Activated T-cell treated with anti-CD3 and anti-CD28 coated beads, Interleukin-2, amount 50 U/mL, for 4 hours (primary cell): ENCODE measurements at regions not wholly inside any gene's neighbourhood (a gene's known extent, or its start where the extent isn't known, plus 50 kb on each side); places are given as distances from the start of the nearest gene placed in this dataset.

Experiments used
- ATAC-seq, 2 donors: fragments of 200-7000 bp; cut with Tn5 transposase; one replicate each; pipeline ENCODE4 v1.10.0; 2021
- DNase-seq: peaks from one replicate; pipeline ENCODE4 v3.0.0-alpha.2; 2020
- H3K27me3 Mint-ChIP-seq: one replicate; pipeline ENCODE4 v1.8.0; 2021; ENCODE audit warnings: low read depth, mixed read lengths
- H3K36me3 Mint-ChIP-seq: one replicate; pipeline ENCODE4 v1.8.0; 2022; ENCODE audit warnings: mixed read lengths; ENCODE audit not compliant: insufficient read depth
- H3K4me1 Mint-ChIP-seq: one replicate; pipeline ENCODE4 v1.8.0; 2021; ENCODE audit warnings: low read depth, mixed read lengths
- H3K4me3 Mint-ChIP-seq: one replicate; pipeline ENCODE4 v1.8.0; 2021; ENCODE audit warnings: mild to moderate bottlenecking, moderate library complexity, mixed read lengths
- H3K9me3 Mint-ChIP-seq: one replicate; pipeline ENCODE4 v1.8.0; 2021; ENCODE audit warnings: mixed read lengths

DNA sequence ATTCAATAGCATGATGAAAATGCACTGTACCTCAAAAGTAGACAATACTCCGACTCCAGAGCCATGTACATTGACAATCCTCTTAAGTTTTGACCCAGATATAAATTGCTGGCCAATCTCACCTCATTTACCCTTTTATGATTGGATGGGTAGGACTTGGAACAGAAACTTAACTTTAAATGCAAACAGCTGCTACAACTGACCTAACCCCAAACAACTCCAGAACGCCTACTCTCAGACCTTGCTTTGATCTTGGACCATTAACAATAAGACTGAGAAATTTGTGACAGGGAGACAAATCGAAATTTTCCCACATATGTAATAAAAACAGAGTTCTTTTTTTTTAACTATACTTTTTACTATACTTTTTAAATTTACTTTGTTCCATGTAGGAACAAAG is 200.5 kb upstream of the MCHR2 start:
- Mint-ChIP-seq H3K4me3 (no peak overlapping the region), H3K9me3 (peaks cover 3% of the 10 kb centered on the region), H3K36me3 (no peaks in the 10 kb centered on the region), H3K4me1 (no peaks in the 10 kb centered on the region), H3K27me3 (peaks cover 5% of the 10 kb centered on the region)
- DNase-seq, result no peak
- no peak for ATAC-seq

DNA sequence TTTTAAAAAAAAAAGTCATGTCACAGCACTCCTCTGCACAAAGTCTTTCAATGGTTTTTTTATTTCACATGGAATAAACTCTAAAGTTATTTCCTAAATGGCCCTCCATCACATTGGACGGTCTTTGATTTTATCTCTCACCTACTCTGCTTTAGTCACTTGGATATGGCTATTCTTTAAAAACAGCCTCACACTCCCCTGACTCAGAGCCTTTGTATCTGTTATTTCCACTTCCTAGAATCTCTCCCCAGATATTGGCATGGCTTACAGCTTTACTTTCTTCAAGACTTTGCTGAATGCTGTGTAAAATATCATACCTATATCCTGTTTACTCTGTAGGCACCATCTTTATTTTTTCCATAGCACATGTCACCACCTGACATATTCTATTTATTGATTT is 194.7 kb upstream of the MCHR2 start:
- Mint-ChIP-seq H3K27me3 (peaks cover 5% of the 10 kb centered on the region), H3K36me3 (no peaks in the 10 kb centered on the region), H3K4me1 (no peaks in the 10 kb centered on the region), H3K4me3 (no peak overlapping the region), H3K9me3 (no peaks in the 10 kb centered on the region)
- DNase-seq (no peak), ATAC-seq (no peak)

DNA sequence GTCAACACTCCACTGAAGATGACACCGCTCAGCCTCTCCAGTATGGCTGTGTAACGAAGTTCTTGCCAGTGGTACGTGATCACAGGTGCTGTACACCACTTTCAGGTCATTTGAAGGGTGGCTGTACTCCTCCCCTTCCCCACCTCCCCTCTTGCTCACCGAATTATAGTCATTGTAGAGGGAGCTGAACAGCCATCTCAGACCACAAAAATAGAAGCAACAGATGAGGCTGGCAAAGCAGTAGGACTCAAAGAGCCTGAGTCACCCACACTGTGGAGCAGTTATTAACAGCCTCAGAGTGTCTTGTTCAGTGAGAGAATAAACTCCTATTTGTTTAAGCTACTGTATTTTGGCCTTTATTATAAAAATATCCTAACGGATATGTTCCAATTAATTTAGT is 192.5 kb upstream of the MCHR2 start:
- DNase-seq, result no peak
- no peak for ATAC-seq
- no peaks in the 10 kb centered on the region for H3K9me3 Mint-ChIP-seq
- H3K4me1 Mint-ChIP-seq, result no peaks in the 10 kb centered on the region
- peaks cover 3% of the 10 kb centered on the region for H3K27me3 Mint-ChIP-seq
- H3K4me3 Mint-ChIP-seq, result no peak overlapping the region
- no peaks in the 10 kb centered on the region for H3K36me3 Mint-ChIP-seq

DNA sequence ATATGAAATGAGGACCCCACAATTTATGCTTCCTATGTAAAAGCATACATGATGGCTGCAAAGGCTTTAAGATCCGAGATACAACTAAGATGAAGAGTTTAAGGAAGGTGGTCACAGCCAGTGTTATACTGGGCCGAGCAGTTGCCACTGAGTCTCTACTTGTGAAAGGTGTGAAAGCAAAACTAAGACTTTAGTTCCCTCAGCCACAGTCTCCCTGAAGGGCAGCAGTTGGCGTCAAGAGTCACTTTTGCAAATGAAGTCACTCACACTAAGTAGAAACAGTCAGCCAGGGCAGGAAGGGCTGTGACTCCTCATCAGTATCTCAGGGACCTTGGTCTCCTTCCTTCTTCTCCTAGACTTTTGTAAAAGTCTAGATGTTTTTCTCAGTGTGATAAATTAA is 191.6 kb upstream of the MCHR2 start:
- Mint-ChIP-seq H3K4me1 (no peaks in the 10 kb centered on the region), H3K9me3 (no peaks in the 10 kb centered on the region), H3K36me3 (no peaks in the 10 kb centered on the region), H3K27me3 (peaks cover 3% of the 10 kb centered on the region), H3K4me3 (no peak overlapping the region)
- ATAC-seq (no peak), DNase-seq (no peak)

DNA sequence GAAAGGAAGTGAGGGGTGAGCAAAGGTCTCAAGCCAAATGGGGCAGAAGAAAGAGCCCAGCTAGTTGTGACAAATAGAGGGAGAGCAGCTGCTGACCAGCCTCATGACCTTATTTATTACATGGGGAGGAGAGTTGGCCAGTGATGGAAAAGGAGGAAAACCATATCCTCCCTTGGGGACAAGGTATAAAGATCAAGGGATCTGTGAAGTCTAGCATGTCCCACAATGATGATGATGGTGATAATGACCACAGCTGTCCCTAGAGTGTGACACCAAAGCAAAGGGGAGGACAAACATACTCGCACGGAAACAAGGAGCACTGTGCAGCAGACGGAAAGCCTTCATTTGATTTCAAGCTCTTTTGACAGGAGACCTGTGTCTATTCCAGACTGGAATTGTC is 190.4 kb upstream of the MCHR2 start:
- no peak for ATAC-seq
- no peak for DNase-seq
- H3K9me3 Mint-ChIP-seq, result no peaks in the 10 kb centered on the region
- no peak overlapping the region for H3K4me3 Mint-ChIP-seq
- H3K36me3 Mint-ChIP-seq, result no peaks in the 10 kb centered on the region
- H3K4me1 Mint-ChIP-seq, result no peaks in the 10 kb centered on the region
- no peaks in the 10 kb centered on the region for H3K27me3 Mint-ChIP-seq

DNA sequence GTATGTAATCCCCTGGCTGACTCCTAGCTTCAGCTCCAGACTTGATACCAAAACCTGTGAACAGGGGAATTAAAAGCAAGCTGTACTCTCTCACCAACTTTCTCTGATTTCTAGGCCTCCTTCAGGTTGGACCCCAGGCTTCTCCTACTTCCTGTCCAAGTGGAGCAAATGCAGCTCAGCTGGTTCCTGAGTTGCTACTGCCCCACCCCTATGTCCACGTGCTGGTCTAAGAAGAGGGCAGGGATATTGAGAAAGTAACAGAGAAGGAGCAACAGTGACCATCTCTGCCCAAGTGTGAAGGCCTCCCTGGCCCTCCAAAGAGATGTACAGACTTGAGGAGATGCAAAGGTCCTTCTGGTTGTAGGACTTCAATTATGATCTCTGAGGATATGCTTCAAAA is 188.3 kb upstream of the MCHR2 start:
- Mint-ChIP-seq H3K27me3 (peaks cover 4% of the 10 kb centered on the region), H3K4me3 (no peak overlapping the region), H3K9me3 (no peaks in the 10 kb centered on the region), H3K4me1 (no peaks in the 10 kb centered on the region), H3K36me3 (no peaks in the 10 kb centered on the region)
- ATAC-seq (no peak), DNase-seq (no peak)

DNA sequence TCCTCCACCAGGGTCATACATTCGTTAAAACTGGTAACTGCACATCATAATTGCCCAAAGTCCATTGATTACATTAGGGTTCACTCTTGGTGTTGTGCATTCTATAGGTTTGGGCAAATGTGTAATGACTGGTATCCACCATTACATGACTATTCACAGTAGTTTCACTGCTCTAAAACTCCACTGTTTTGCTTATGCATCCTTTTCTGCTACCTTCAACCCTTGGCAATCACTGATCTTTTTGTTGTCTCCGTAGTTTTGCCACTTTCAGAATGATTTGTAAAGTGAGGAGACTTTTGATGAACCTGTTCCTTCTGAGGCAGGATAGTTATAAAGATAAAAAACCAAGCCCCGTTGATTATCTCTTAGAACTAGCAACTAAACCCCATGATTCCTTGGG is 187.3 kb upstream of the MCHR2 start:
- Mint-ChIP-seq H3K36me3 (no peaks in the 10 kb centered on the region), H3K9me3 (no peaks in the 10 kb centered on the region), H3K4me1 (no peaks in the 10 kb centered on the region), H3K27me3 (peaks cover 4% of the 10 kb centered on the region), H3K4me3 (no peak overlapping the region)
- ATAC-seq (no peak), DNase-seq (no peak)

DNA sequence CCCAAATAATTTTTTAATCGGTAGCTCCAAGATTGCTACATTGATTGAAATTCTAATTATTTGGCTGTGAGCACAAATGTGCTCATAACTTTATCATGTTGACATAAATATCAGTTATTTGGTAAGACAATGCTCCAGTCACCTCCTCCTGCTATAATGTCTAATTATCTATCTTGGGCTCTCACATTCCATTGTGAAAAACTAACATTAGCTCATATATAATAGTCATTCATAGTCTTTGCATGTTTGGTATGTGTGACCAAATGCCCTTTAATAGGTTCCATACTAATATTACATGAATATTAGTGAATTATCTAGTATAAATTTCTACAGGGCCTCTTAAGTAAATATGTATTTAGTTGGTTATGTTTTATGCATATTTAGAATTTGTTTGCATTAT is 185.6 kb upstream of the MCHR2 start:
- Mint-ChIP-seq H3K4me1 (no peaks in the 10 kb centered on the region), H3K27me3 (peaks cover 4% of the 10 kb centered on the region), H3K4me3 (no peak overlapping the region), H3K9me3 (no peaks in the 10 kb centered on the region), H3K36me3 (no peaks in the 10 kb centered on the region)
- no peak for ATAC-seq
- DNase-seq, result no peak

DNA sequence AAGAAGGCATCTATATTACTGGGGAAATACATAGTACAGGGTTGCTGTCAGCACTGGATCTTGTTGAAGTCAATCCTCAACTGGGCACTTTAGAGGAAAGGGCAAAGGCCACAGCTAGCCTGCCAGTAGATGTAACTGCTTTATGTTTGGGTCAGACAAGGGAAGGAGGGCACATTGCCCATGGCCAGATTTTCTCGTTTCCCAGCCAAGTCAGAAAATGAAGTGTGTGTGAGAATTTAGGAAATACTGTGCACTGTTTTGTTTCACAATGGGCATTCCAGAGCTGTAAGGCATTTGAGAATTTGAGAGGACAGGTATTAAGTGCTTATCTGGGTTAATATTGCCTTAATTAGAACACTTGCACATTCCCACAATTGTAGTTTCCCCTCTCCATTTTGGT is 183.9 kb upstream of the MCHR2 start:
- ATAC-seq (no peak), DNase-seq (no peak)
- Mint-ChIP-seq H3K4me1 (no peaks in the 10 kb centered on the region), H3K36me3 (no peaks in the 10 kb centered on the region), H3K27me3 (peaks cover 6% of the 10 kb centered on the region), H3K9me3 (no peaks in the 10 kb centered on the region), H3K4me3 (no peak overlapping the region)

DNA sequence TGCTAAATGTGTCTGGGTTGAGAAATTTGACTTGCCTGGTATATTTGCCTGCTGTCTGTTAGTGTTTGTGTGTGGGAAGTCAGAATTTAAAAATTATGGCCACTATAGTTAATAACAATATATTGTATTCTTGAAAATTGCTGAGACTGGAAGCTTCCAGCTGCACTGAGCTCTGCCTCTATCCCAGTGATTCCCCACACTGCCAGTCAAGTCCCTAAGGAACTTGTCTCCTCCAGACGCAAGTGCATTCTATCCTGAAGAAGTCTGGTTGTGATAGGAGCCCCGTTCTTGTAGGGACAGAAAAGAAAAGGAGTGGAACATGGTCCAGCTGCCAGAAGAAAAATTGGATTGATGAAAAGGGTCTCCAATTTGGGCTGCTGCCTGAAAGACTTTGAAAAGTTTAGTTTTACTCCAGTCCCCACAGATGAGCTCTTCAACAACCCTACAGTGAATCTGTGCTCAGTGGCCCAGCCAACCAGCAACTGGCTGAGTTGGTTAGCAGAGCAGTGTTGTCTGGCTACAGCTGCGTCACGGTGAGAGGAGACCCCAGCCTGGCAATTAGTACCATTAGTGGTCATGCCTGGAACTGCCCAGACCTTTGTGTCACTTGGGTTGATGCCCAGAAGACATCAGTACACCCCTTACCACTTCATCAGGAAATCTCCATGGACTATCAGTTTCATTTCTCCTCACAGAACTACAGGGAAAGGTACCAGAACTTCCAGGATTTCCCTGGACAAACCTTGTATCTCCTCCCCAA is 183.1 kb upstream of the MCHR2 start:
- ATAC-seq, result no peak
- no peak overlapping the region for H3K4me3 Mint-ChIP-seq
- no peaks in the 10 kb centered on the region for H3K4me1 Mint-ChIP-seq
- H3K36me3 Mint-ChIP-seq, result no peaks in the 10 kb centered on the region
- peaks cover 6% of the 10 kb centered on the region for H3K27me3 Mint-ChIP-seq
- DNase-seq, result no peak
- H3K9me3 Mint-ChIP-seq, result no peaks in the 10 kb centered on the region

DNA sequence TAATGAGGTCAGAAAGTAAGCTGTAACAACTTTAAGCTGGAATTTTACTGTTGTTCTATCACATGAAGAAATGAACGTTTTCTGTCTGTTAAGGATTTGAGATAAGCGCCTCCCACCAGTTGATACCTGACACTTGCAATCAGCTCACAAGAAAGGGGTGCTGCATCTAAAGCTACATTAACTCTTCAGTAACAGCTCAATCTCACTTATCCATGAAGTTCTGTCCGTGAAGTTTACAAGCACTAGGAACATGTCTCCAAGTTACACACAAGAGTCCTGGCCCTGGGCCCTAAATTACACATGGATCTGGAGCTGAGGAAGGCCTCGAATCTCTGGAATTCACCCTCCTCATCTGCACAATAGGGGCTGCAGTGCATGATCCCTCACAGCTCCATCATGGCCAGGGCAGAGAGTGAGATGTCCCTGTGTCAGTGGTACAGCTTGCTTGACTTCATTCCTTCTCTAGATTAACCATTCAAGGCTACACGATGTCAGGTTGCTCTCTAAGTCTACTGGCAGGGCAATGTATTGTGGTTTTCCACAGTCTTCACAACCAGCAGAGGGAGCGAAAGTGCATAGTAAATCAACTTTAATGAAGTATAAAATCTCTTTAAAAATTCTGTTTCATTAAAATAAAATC is 182.4 kb upstream of the MCHR2 start:
- no peak for ATAC-seq
- no peaks in the 10 kb centered on the region for H3K4me1 Mint-ChIP-seq
- no peak overlapping the region for H3K4me3 Mint-ChIP-seq
- no peaks in the 10 kb centered on the region for H3K36me3 Mint-ChIP-seq
- no peaks in the 10 kb centered on the region for H3K9me3 Mint-ChIP-seq
- peaks cover 6% of the 10 kb centered on the region for H3K27me3 Mint-ChIP-seq
- no peak for DNase-seq

DNA sequence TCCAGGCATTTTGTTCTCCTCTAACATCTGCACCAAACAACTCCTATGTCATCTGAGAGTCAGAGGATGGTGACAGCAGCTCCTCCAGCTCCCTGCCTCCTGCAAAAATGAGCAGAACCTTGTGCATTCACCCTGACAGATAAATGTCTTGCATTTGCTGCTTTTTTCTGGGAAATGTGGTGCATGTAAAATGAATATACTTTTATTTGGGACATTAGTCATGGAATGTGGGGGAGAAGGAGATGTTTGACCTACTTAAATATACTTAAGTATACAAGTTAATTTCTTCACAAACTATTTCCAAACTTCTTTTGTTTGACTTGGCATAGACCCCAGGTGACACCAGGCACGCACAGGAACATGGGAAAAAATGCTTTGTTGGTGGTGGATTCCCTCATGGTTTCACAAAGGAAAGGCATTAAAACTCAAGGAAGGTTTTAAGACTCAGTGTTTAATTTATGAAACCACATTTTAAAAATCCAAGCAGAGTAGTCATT is 181.8 kb upstream of the MCHR2 start:
- DNase-seq (no peak), ATAC-seq (no peak)
- peaks cover 6% of the 10 kb centered on the region for H3K27me3 Mint-ChIP-seq
- no peak overlapping the region for H3K4me3 Mint-ChIP-seq
- no peaks in the 10 kb centered on the region for H3K9me3 Mint-ChIP-seq
- H3K4me1 Mint-ChIP-seq, result no peaks in the 10 kb centered on the region
- H3K36me3 Mint-ChIP-seq, result no peaks in the 10 kb centered on the region

DNA sequence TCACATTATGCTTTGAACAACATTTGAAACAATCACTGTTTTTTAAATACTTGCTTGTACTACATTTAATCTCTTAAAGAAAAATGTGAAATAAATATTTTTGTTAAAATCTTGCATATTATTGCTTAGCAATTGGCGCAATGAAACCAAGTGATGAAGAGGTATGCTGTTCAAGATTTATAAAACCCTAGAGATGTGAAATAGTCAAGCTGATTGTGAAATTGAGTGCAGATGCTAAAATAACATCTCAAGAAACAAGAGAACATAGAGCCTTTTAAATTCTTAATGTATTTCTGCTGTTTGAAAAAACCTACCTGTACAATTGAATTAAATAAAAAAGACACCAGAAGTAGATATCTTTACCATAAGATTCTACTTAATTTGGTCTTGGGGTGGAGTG is 179.2 kb upstream of the MCHR2 start:
- no peak for ATAC-seq
- Mint-ChIP-seq H3K36me3 (no peaks in the 10 kb centered on the region), H3K4me3 (no peak overlapping the region), H3K9me3 (no peaks in the 10 kb centered on the region), H3K27me3 (peaks cover 2% of the 10 kb centered on the region), H3K4me1 (no peaks in the 10 kb centered on the region)
- no peak for DNase-seq

DNA sequence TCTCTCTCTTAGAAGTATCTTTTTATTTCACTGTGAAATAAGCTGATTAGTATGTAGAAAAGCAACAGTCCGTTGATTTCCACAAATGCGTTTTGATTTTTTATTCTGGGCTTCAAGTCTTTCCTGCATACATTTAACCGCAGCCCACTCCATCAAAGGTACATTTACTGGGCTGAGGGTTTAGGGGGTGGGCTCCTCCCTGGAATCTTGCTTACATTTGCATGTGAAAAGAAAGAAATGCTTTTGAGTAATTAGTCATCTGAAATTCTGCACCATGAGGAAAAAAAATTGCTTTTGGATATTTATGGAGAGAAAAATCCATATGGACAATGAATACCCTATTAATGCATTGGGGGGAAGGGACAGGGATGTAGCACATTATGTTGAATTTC is 178.3 kb upstream of the MCHR2 start:
- ATAC-seq (no peak), DNase-seq (no peak)
- H3K4me3 Mint-ChIP-seq, result no peak overlapping the region
- peaks cover 2% of the 10 kb centered on the region for H3K27me3 Mint-ChIP-seq
- H3K4me1 Mint-ChIP-seq, result no peaks in the 10 kb centered on the region
- no peaks in the 10 kb centered on the region for H3K9me3 Mint-ChIP-seq
- H3K36me3 Mint-ChIP-seq, result no peaks in the 10 kb centered on the region

DNA sequence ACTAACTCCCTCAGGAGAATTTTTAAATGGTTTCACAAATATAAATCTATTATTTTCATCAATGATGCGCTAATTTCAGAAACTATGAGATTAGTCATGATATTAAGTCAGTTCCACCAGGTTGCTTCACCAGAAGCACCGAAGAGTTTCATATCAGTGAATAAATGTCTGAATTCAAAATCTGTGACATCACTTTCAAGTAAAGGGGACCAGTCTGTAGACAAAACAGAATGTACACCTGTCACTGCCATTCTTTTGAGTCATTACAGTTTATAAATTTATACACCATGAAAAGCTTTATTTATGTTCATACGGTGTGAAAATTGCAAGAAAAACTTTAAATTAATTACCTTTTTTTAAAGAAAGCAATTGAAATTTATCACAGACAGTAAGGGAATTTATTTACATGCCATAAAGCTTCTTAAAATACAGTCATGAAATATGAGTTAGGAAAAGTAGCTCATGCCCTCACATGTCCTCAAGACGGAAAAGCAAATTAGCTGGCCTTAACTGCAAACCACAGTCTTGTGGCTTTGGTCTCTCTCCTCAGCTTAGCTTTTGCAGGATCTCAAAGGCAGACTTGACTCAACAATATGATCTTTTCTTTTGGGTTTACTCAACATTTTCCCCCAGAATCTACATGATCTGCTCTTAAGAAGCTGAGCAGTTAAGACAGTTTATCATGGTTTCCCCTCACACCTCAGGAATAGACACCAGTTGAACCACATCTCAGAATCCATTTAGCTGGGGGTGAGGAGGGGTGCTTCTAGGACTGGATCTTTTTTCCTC is 177.7 kb upstream of the MCHR2 start:
- Mint-ChIP-seq H3K4me3 (no peak overlapping the region), H3K27me3 (peaks cover 2% of the 10 kb centered on the region), H3K36me3 (no peaks in the 10 kb centered on the region), H3K9me3 (no peaks in the 10 kb centered on the region), H3K4me1 (no peaks in the 10 kb centered on the region)
- ATAC-seq, result no peak
- DNase-seq, result no peak
